Activated naive CD8-positive, alpha-beta T cell treated with anti-CD3 and anti-CD28 coated beads for 36 hours (primary cell): ENCODE measurements at regions not wholly inside any gene's neighbourhood (a gene's known extent, or its start where the extent isn't known, plus 50 kb on each side); places are given as distances from the start of the nearest gene placed in this dataset.

Source experiments
- DNase-seq: peaks from one replicate; pipeline ENCODE4 v3.0.0; 2021
- H3K27ac Mint-ChIP-seq: one replicate; pipeline ENCODE4 v1.8.0; 2022; ENCODE audit warnings: mild to moderate bottlenecking, moderate library complexity, mixed read lengths
- H3K27me3 Mint-ChIP-seq: one replicate; pipeline ENCODE4 v1.8.0; 2022; ENCODE audit warnings: mild to moderate bottlenecking, mixed read lengths
- H3K36me3 Mint-ChIP-seq: one replicate; pipeline ENCODE4 v1.8.0; 2021; ENCODE audit warnings: mild to moderate bottlenecking, mixed read lengths
- H3K4me1 Mint-ChIP-seq: one replicate; pipeline ENCODE4 v1.8.0; 2021; ENCODE audit warnings: mixed read lengths
- H3K4me3 Mint-ChIP-seq: one replicate; pipeline ENCODE4 v1.8.0; 2022; ENCODE audit warnings: mild to moderate bottlenecking, moderate library complexity, mixed read lengths
- H3K9me3 Mint-ChIP-seq: one replicate; pipeline ENCODE4 v1.8.0; 2022; ENCODE audit warnings: mixed read lengths

DNA sequence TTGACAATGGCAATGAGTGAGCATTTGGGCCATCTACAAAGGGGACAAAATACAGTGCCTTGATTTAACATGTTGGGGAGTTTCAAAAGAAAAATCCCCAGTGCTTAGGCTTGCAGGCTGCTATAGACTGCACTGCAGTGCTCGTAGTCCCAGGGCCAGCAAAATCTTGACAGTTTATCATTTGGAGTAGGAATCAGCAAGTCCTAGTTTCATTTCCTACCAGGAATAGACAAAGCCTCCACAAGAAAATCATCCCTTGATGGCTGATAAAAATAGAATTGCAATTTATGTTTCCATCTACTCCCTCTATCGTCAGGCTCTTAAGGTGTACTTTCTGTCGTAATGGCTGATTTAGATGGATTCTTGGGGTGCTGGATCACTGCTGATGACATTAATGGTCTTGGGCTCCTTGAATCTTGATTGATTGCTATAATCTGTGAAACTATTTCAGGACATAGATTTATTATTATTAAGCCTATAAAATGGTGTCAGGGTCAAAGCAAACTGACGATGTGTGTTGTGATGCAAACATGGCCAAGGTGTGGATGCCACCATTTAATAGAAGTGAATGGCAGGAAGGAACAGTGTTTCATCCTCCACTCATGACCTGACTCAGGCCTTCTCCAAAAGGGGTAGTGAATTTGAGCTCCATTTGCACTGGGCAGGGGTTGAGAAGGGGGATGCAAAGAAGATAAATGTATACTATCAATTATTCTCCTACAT, 171.7 kb downstream of the PIK3R1 start:
- H3K27ac Mint-ChIP-seq = no peak overlapping the region

DNA sequence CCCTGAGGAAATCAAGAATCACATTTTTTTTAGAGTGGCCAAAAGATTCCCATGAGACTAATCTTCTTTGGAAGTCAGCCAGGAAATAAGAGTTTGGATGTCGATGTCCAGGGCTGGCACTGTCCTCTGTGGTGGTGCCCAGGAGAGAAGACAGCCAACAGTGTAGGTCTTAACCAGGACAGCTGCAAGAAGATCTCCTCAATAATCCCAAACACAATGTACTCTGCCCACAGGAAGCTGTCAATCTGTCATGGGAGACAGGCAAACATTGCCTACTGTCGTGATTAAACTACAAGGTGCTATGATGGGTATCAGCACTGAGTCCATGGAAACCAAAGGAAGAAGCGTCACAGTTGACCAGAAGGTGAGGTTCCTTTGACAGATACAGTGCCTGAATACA, 174.1 kb downstream of the PIK3R1 start:
- Mint-ChIP-seq H3K27me3 (no peaks in the 10 kb centered on the region), H3K4me1 (peaks cover 12% of the 10 kb centered on the region), H3K36me3 (peaks cover 2% of the 10 kb centered on the region), H3K9me3 (peaks cover 10% of the 10 kb centered on the region), H3K4me3 (no peak overlapping the region), H3K27ac (no peak overlapping the region)
- no peak for DNase-seq

More for the DNA sequence above, 171.7 kb downstream of the PIK3R1 start:
- no peak overlapping the region for H3K4me3 Mint-ChIP-seq
- H3K4me1 Mint-ChIP-seq = peaks cover 12% of the 10 kb centered on the region
- H3K36me3 Mint-ChIP-seq = peaks cover 3% of the 10 kb centered on the region
- DNase-seq = no peak
- H3K27me3 Mint-ChIP-seq = no peaks in the 10 kb centered on the region
- peaks cover 10% of the 10 kb centered on the region for H3K9me3 Mint-ChIP-seq

DNA sequence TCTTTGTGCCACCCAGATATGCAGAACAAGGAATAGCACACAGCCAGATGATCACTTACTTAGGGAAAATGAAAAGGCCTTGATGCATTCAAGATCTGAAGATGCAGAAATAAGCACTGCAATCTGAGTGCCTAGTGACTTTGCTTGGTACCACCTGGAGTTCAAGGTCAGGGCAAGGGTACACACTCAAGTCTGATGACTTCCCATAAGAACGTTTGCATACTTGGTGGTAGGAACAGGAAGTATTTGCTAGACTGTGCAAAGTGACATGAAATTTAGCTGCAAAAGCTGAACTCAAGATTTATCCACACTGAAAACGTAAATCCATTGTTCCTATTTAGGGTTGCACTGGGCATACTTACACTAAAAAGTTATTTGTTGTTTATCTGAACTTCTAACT, 177.1 kb downstream of the PIK3R1 start:
- Mint-ChIP-seq H3K27ac (no peak overlapping the region), H3K36me3 (no peaks in the 10 kb centered on the region), H3K4me1 (peaks cover 4% of the 10 kb centered on the region), H3K27me3 (no peaks in the 10 kb centered on the region), H3K9me3 (peaks cover 10% of the 10 kb centered on the region), H3K4me3 (no peak overlapping the region)
- no peak for DNase-seq

GRCh38 chr5:68395302-68395701, 179.7 kb downstream of the PIK3R1 start:
- H3K9me3 Mint-ChIP-seq = peaks cover 13% of the 10 kb centered on the region
- H3K36me3 Mint-ChIP-seq = no peaks in the 10 kb centered on the region
- H3K4me1 Mint-ChIP-seq = peaks cover 13% of the 10 kb centered on the region
- DNase-seq = no peak
- no peaks in the 10 kb centered on the region for H3K27me3 Mint-ChIP-seq
- H3K4me3 Mint-ChIP-seq = no peak overlapping the region
- no peak overlapping the region for H3K27ac Mint-ChIP-seq

- Mint-ChIP-seq H3K4me1 (peaks cover 13% of the 10 kb centered on the region), H3K27me3 (no peaks in the 10 kb centered on the region), H3K4me3 (no peak overlapping the region), H3K36me3 (no peaks in the 10 kb centered on the region), H3K9me3 (peaks cover 15% of the 10 kb centered on the region), H3K27ac (no peak overlapping the region)
- DNase-seq = no peak
These were observed 180.5 kb downstream of the PIK3R1 start for GRCh38 chr5:68395926-68396511.

DNA sequence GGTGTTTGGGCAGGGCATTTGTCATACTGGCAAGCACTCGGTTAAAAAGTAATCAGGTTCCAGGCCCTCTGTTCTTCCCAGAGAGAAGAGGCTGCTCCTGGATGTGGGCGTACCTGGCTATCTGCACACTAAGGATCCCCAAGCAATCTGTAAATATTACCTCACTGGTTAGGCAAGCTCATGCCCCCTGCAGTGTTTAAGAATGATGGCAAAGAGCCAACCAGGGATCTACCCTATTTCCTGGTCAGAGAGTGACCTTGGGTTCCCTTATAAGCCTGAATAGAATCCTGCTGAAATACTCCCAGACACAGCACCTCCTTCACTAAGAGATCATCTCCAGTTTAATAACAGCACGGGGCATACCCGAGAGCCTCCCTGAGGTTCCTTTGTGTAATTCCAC, 181.2 kb downstream of the PIK3R1 start:
- Mint-ChIP-seq H3K27me3 (no peaks in the 10 kb centered on the region), H3K4me3 (no peak overlapping the region), H3K9me3 (peaks cover 16% of the 10 kb centered on the region), H3K4me1 (peaks cover 13% of the 10 kb centered on the region), H3K27ac (no peak overlapping the region), H3K36me3 (no peaks in the 10 kb centered on the region)
- DNase-seq = no peak

DNA sequence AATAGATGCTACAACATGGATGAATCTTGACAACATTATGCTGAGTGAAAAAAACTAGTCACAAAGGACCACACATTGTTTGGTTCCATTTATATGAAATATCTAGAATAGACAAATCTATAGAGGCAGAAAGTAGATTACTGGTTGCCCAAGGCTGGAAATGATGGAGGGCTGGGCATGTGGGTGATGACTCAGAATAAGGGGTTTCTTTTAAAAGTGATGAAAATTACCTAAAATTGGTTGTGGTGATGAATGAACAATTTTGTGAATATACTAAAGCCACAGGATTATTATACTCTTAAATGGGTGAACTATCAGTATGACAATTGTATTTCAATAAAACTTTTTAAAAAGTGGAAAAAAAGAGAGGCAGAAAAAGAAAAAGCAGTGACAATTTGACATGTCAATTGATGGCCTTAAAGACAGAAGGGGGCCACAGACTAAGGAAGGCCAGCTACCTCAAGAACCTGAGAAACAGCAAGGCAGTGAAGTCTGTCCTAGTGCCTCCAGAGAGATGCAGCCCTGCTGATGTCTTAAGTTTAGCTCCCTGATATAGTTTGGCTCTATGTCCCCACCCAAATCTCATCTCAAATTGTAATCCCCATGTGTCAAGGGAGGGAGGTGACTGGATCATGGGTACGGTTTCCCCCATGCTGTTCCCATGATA, 182.7 kb downstream of the PIK3R1 start:
- Mint-ChIP-seq H3K9me3 (peaks cover 12% of the 10 kb centered on the region), H3K4me3 (no peak overlapping the region), H3K27me3 (no peaks in the 10 kb centered on the region), H3K4me1 (peaks cover 9% of the 10 kb centered on the region), H3K36me3 (no peaks in the 10 kb centered on the region), H3K27ac (peak overlapping the region; percentile 50)
- DNase-seq = no peak

GRCh38 chr5:68403301-68403700, 187.7 kb downstream of the PIK3R1 start:
- H3K9me3 Mint-ChIP-seq = peaks cover 4% of the 10 kb centered on the region
- H3K4me1 Mint-ChIP-seq = peaks cover 27% of the 10 kb centered on the region
- H3K27ac Mint-ChIP-seq = no peak overlapping the region
- H3K36me3 Mint-ChIP-seq = no peaks in the 10 kb centered on the region
- H3K27me3 Mint-ChIP-seq = no peaks in the 10 kb centered on the region
- H3K4me3 Mint-ChIP-seq = no peak overlapping the region
- no peak for DNase-seq

DNA sequence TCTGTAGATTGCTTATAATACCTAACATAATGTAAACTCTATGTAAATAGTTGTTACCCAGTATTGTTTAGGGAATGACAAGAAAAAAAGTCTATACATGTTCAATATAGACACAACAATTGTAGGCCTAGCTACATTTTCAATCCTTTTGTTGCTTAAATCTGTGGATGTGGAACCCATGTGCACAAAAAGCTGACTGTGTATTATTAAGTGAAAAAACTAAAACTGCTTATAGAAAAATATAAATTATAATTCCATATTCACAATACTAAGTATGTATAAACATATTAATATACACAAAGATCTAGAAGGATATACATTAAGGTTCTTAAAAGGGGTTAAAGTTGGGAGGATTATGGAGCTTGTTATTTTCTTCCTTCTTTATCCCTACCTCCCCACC, 188.7 kb downstream of the PIK3R1 start:
- peaks cover 4% of the 10 kb centered on the region for H3K9me3 Mint-ChIP-seq
- DNase-seq = no peak
- no peaks in the 10 kb centered on the region for H3K27me3 Mint-ChIP-seq
- peaks cover 28% of the 10 kb centered on the region for H3K4me1 Mint-ChIP-seq
- H3K36me3 Mint-ChIP-seq = no peaks in the 10 kb centered on the region
- H3K4me3 Mint-ChIP-seq = no peak overlapping the region
- H3K27ac Mint-ChIP-seq = no peak overlapping the region

DNA sequence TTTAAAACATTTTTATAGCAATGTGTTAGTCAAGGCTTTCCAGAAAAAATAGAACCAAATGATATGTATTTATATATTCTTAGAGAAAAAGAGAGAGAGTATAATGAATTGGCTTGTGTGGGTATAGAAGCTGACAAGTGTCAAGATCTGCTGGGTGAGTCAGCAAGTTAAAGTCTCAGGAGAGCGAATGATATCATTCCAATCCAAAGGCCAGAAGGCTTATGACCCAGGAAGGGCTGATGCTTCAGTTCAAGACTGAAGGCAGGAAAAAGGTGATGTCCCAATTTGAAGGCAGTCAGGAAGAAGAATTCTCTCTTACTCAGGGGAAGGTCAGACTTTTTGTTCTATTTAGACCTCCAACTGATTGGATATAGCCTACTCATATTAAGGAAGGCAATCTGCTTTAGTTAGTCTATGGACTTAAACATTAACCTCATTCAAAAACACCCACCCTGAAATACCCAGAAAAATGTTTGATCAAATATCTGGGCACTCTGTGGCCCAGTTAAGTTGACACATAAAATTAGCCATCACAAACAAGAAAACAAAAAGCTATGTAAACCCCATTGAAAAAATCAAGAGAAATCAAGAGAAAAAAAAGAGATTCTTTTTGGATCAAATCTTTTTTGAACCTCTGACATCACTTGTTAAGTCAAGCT, 189.6 kb downstream of the PIK3R1 start:
- H3K27ac Mint-ChIP-seq = no peak overlapping the region
- H3K27me3 Mint-ChIP-seq = no peaks in the 10 kb centered on the region
- no peak for DNase-seq
- peaks cover 28% of the 10 kb centered on the region for H3K4me1 Mint-ChIP-seq
- H3K9me3 Mint-ChIP-seq = peaks cover 4% of the 10 kb centered on the region
- no peak overlapping the region for H3K4me3 Mint-ChIP-seq
- H3K36me3 Mint-ChIP-seq = no peaks in the 10 kb centered on the region

DNA sequence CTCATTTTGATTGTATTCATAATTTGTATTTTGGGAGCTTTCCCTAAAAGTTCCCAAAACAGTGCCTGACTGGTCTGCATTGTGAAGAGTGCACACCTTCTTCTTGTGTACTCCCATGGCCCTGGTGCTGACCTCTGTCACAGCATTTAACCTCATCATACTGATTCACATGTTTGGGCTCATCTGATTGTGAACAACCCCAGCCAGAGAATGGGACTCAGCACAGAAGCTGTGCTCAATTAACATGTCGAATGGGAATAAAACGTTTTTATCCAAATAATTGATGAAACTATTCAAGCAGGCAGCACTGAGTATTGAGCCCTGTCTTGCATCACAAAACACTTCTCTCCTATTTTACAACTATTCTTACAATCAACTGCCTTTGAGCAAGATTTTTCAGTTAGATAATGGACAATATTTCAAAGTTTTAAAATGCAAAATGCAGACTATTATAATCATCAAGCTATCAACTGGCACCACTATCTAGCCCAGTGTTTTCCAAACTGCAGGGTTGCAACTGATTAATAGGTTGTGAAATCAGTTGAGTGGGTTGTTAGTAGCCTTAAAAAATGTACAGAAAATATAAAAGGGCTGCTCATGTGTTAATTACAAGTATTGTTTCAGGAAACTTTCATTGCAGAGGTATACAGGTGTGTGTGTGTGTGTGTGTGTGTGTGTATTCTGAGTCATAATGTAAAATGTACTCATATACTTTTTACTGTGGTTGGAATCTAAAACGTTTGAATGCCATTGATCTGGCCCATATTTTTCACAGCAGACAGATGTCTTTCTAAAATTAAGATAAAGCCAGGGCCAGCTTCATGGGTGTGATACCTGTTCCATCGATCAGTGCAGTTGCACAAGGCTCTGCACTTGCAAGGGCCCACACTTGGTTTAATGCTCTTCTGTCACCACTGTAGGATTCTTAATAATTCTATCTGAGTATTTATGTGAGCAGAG, 190.5 kb downstream of the PIK3R1 start:
- peak overlapping the region; percentile 89 for H3K27ac Mint-ChIP-seq
- peak overlapping the region; percentile 51 for H3K4me3 Mint-ChIP-seq
- H3K36me3 Mint-ChIP-seq = no peaks in the 10 kb centered on the region
- DNase-seq = peak; percentile 18
- peaks cover 28% of the 10 kb centered on the region for H3K4me1 Mint-ChIP-seq
- peaks cover 3% of the 10 kb centered on the region for H3K9me3 Mint-ChIP-seq
- H3K27me3 Mint-ChIP-seq = no peaks in the 10 kb centered on the region

DNA sequence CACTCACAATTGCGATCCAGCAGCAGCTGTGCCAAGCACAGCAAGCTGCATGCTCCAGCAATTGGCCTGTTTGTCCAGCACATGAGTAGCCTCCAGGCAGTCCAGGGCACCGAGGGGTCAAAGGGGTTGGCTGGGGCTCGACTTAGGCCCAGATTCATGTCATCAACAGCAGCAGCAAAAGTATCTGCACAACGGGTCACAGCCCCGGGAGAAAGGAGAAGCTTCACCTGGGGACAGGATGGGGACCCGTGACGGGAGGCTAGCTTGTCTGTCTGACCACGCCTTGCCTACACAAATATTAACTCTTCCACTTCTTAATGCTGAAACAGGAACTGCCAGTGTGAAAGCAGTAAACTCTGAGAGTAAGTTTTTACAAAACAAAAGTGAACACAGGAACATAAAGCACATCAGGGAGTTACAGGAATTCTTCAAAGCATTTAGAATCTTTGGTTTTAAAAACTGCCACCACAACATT, 191.2 kb downstream of the PIK3R1 start:
- Mint-ChIP-seq H3K4me1 (peaks cover 28% of the 10 kb centered on the region), H3K27ac (peak overlapping the region; percentile 89), H3K4me3 (peak overlapping the region; percentile 51), H3K36me3 (no peaks in the 10 kb centered on the region), H3K9me3 (no peaks in the 10 kb centered on the region), H3K27me3 (no peaks in the 10 kb centered on the region)
- no peak for DNase-seq

DNA sequence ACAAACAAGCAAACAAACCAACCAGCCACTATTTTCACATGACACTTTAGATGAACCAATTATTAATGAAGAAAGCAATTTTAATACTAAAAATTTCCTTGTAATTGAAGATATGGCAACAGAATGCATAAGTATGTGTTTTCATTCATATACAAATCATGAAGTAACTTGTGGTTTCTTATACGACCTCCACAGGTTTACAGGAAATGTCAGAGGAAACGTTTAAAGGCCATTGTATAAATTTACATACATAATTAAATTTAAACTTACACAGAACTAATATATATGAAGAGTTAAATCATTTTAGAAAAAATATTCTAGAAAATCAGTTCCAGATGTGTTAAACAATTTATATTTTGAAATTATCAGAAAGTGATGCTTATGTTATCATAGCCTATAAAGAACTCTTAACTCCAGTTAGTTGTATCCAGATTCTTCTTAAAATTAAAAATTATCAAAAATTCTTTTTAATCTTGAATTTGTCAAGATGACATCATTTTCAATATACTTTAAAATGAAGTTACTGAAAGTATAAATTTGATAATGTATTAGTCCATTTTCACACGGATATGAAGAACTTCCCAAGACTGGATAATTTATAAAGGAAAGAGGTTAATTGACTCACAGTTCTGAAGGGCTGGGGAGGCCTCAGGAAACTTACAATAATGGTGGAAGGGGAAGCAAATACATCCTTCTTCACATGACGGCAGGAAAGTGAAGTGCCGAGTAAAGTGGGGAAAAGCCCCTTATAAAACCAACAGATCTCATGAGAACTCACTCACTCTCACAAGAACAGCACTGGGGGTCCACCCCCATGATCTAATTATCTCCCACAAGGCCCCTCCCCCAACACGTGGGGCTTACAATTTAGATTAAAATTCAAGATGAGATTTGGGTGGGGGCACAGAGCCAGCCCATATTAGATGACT, 192.0 kb downstream of the PIK3R1 start:
- DNase-seq = no peak
- H3K4me3 Mint-ChIP-seq = no peak overlapping the region
- H3K9me3 Mint-ChIP-seq = no peaks in the 10 kb centered on the region
- no peaks in the 10 kb centered on the region for H3K27me3 Mint-ChIP-seq
- H3K27ac Mint-ChIP-seq = peak overlapping the region; percentile 89
- H3K4me1 Mint-ChIP-seq = peaks cover 28% of the 10 kb centered on the region
- H3K36me3 Mint-ChIP-seq = no peaks in the 10 kb centered on the region
